CD4-positive, alpha-beta T cell treated with Interleukin-15 for 1 hour (primary cell): ENCODE measurements at regions not wholly inside any gene's neighbourhood (a gene's known extent, or its start where the extent isn't known, plus 50 kb on each side); places are given as distances from the start of the nearest gene placed in this dataset.

Experiments used
- DNase-seq: peaks from one replicate; pipeline ENCODE4 v3.0.0-alpha.2; 2020

GRCh38 chr5:57690724-57691123, 208.1 kb upstream of the ACTBL2 start:
- DNase-seq: no peak

GRCh38 chr5:57687596-57687995, 205.0 kb upstream of the ACTBL2 start:
- DNase-seq: no peak

GRCh38 chr5:57685516-57686255, 203.1 kb upstream of the ACTBL2 start:
- DNase-seq: no peak

GRCh38 chr5:57684299-57684702, 201.7 kb upstream of the ACTBL2 start:
- no peak for DNase-seq

GRCh38 chr5:57683036-57683630, 200.5 kb upstream of the ACTBL2 start:
- no peak for DNase-seq

- DNase-seq: no peak
These were observed 199.3 kb upstream of the ACTBL2 start for GRCh38 chr5:57681942-57682341.

- DNase-seq: no peak
These were observed 198.1 kb upstream of the ACTBL2 start for GRCh38 chr5:57680686-57681085.

- DNase-seq: no peak
These were observed 194.6 kb upstream of the ACTBL2 start for GRCh38 chr5:57677235-57677634.

- DNase-seq: no peak
These were observed 193.8 kb upstream of the ACTBL2 start for GRCh38 chr5:57676222-57677098.

- DNase-seq: no peak
These were observed 192.6 kb upstream of the ACTBL2 start for GRCh38 chr5:57675236-57675635.

- DNase-seq: no peak
These were observed 188.8 kb upstream of the ACTBL2 start for GRCh38 chr5:57671371-57671770.

GRCh38 chr5:57666582-57666981, 184.0 kb upstream of the ACTBL2 start:
- DNase-seq: no peak

GRCh38 chr5:57665146-57665936, 182.7 kb upstream of the ACTBL2 start:
- no peak for DNase-seq

- DNase-seq: no peak
These were observed 182.1 kb upstream of the ACTBL2 start for GRCh38 chr5:57664700-57665099.

- no peak for DNase-seq
These were observed 180.9 kb upstream of the ACTBL2 start for GRCh38 chr5:57663466-57663865.

- no peak for DNase-seq
These were observed 180.4 kb upstream of the ACTBL2 start for GRCh38 chr5:57662991-57663390.

GRCh38 chr5:57659886-57660285, 177.3 kb upstream of the ACTBL2 start:
- DNase-seq: no peak

GRCh38 chr5:57658018-57658417, 175.4 kb upstream of the ACTBL2 start:
- no peak for DNase-seq

- no peak for DNase-seq
These were observed 172.6 kb upstream of the ACTBL2 start for GRCh38 chr5:57655228-57655627.

- no peak for DNase-seq
These were observed 171.2 kb upstream of the ACTBL2 start for GRCh38 chr5:57653636-57654290.

GRCh38 chr5:57651127-57651526, 168.5 kb upstream of the ACTBL2 start:
- DNase-seq: no peak

- DNase-seq: no peak
These were observed 167.9 kb upstream of the ACTBL2 start for GRCh38 chr5:57650360-57651069.
